H1 (cell line): ENCODE measurements at regions not wholly inside any gene's neighbourhood (a gene's known extent, or its start where the extent isn't known, plus 50 kb on each side); places are given as distances from the start of the nearest gene placed in this dataset.

Experiments used
- CTCF ChIA-PET: fragments of 300-600 bp; sonication (Branson Sonifier 250); formaldehyde crosslinking; loops from one replicate; lab custom pipeline; 2021; ENCODE audit not compliant: partially characterized antibody; lab: Charles Lee
- POLR2A ChIA-PET: fragments of 300-600 bp; sonication (Branson Sonifier 250); formaldehyde crosslinking; loops from one replicate; lab custom pipeline; 2021; ENCODE audit warnings: inconsistent platforms; ENCODE audit not compliant: partially characterized antibody; lab: Charles Lee
- DNase-seq, 2 experiments: peaks; one replicate each; pipeline versions ENCODE4 v3.0.0 to v3.0.0-alpha.2; 2010 to 2022; ENCODE audit warnings: low spot score in 2 of 2, low read depth in 1 of 2, mixed read lengths in 1 of 2
- FAIRE-seq: peaks from 2 replicates; lab custom pipeline; 2011; peaks lifted over from hg19 to GRCh38; lab: Jason Lieb, UNC
- H2AFZ ChIP-seq: 2 replicates; pipeline ENCODE4 v1.8.1; 2012; ENCODE audit warnings: low read length, inconsistent platforms
- H2AK5ac ChIP-seq: 2 replicates; pipeline ENCODE4 v1.6.1; 2013; ENCODE audit warnings: low read depth, low read length
- H2BK120ac ChIP-seq: replicated peaks from 2 replicates; pipeline ENCODE3; 2013; ENCODE audit warnings: low read depth, low read length, inconsistent platforms
- H2BK12ac ChIP-seq: 2 replicates; pipeline ENCODE4 v1.6.1; 2013; ENCODE audit warnings: low read depth, low read length
- H2BK15ac ChIP-seq: 2 replicates; pipeline ENCODE4 v1.6.1; 2013; ENCODE audit warnings: low read length
- H2BK20ac ChIP-seq: 2 replicates; pipeline ENCODE4 v1.6.1; 2013; ENCODE audit warnings: low read length
- H2BK5ac ChIP-seq: 2 replicates; pipeline ENCODE4 v1.6.1; 2013; ENCODE audit warnings: low read depth, low read length
- H3K14ac ChIP-seq: 2 replicates; pipeline ENCODE4 v1.6.1; 2013; ENCODE audit warnings: inconsistent platforms; ENCODE audit not compliant: insufficient read length
- H3K18ac ChIP-seq: 2 replicates; pipeline ENCODE4 v1.6.1; 2013; ENCODE audit warnings: low read length; ENCODE audit errors: extremely low read depth
- H3K23ac ChIP-seq: 2 replicates; pipeline ENCODE4 v1.6.1; 2013; ENCODE audit warnings: inconsistent platforms; ENCODE audit not compliant: insufficient read length
- H3K23me2 ChIP-seq: 2 replicates; pipeline ENCODE4 v1.6.1; 2013; ENCODE audit warnings: low read depth, low read length
- H3K27ac ChIP-seq: 2 replicates; pipeline ENCODE4 v1.6.1; 2011; ENCODE audit warnings: low read depth, low read length, inconsistent platforms
- H3K27me3 ChIP-seq, 4 experiments: replicated peaks in 1 of 4; 1 replicate in 1 of 4; 2 replicates in 3 of 4; pipeline versions ENCODE4 v1.6.1 to v1.8.1; 2011 to 2013; ENCODE audit warnings: low read length in 3 of 4, mild to moderate bottlenecking in 3 of 4, inconsistent platforms in 2 of 4, mixed read lengths in 2 of 4, moderate library complexity in 1 of 4; ENCODE audit not compliant: control insufficient read depth in 3 of 4, insufficient read depth in 3 of 4; ENCODE audit errors: extremely low read depth in 1 of 4
- H3K36me3 ChIP-seq, 4 experiments: 2 replicates each; pipeline versions ENCODE4 v1.6.1 to v1.8.1; 2011 to 2013; ENCODE audit warnings: mild to moderate bottlenecking in 4 of 4, low read length in 3 of 4, moderate library complexity in 2 of 4, control low read depth in 1 of 4, inconsistent platforms in 1 of 4; ENCODE audit not compliant: insufficient read depth in 4 of 4, control insufficient read depth in 2 of 4
- H3K4ac ChIP-seq: replicated peaks from 2 replicates; pipeline ENCODE3; 2013; ENCODE audit warnings: low read length, low read depth, mixed read lengths, inconsistent platforms; ENCODE audit not compliant: insufficient read length
- H3K4me1 ChIP-seq, 4 experiments: replicated peaks in 1 of 4; 1 replicate in 1 of 4; 2 replicates in 3 of 4; pipeline versions ENCODE4 v1.6.1 to v1.8.1; 2011 to 2013; ENCODE audit warnings: low read length in 3 of 4, inconsistent platforms in 2 of 4, mixed read lengths in 1 of 4; ENCODE audit not compliant: insufficient read depth in 4 of 4, control insufficient read depth in 3 of 4
- H3K4me2 ChIP-seq, 2 experiments: 2 replicates each; pipeline versions ENCODE4 v1.6.1 to v1.8.1; 2011 to 2013; ENCODE audit warnings: low read depth in 2 of 2, low read length in 2 of 2, control low read depth in 1 of 2, inconsistent platforms in 1 of 2, mild to moderate bottlenecking in 1 of 2; ENCODE audit not compliant: insufficient read depth in 1 of 2
- H3K4me3 ChIP-seq, 4 experiments: fragments of 200-600, 300-600 bp in 1 of 4; sonication (generic), shearing (Covaris generic), sonication (Bioruptor Twin) in 1 of 4; 2 replicates each; pipeline versions ENCODE4 v1.5.1 to v1.8.1; 2011 to 2016; ENCODE audit warnings: low read length in 4 of 4, low read depth in 3 of 4, control low read depth in 2 of 4, inconsistent platforms in 2 of 4, mild to moderate bottlenecking in 2 of 4, mixed read lengths in 1 of 4, moderate library complexity in 1 of 4; ENCODE audit not compliant: insufficient read depth in 2 of 4; ENCODE audit errors: extremely low read depth in 1 of 4
- H3K56ac ChIP-seq: replicated peaks from 2 replicates; pipeline ENCODE3; 2013; ENCODE audit warnings: low read depth, mild to moderate bottlenecking, mixed read lengths, low read length, inconsistent platforms; ENCODE audit not compliant: insufficient read length
- H3K79me1 ChIP-seq: 2 replicates; pipeline ENCODE4 v1.6.1; 2013; ENCODE audit warnings: low read depth, low read length, control low read depth
- H3K79me2 ChIP-seq, 2 experiments: 2 replicates each; pipeline versions ENCODE4 v1.6.1 to v1.8.1; 2012 to 2013; ENCODE audit warnings: low read length in 2 of 2, mild to moderate bottlenecking in 2 of 2, inconsistent platforms in 1 of 2; ENCODE audit not compliant: insufficient read depth in 2 of 2, control insufficient read depth in 1 of 2
- H3K9ac ChIP-seq, 4 experiments: replicated peaks in 1 of 4; 1 replicate in 1 of 4; 2 replicates in 3 of 4; pipeline versions ENCODE4 v1.6.1 to v1.8.1; 2011 to 2013; ENCODE audit warnings: low read depth in 3 of 4, low read length in 3 of 4, control low read depth in 2 of 4, mild to moderate bottlenecking in 2 of 4, moderate library complexity in 2 of 4, inconsistent platforms in 1 of 4; ENCODE audit errors: extremely low read depth in 1 of 4
- H3K9me3 ChIP-seq, 2 experiments: 2 replicates each; pipeline versions ENCODE4 v1.6.1 to v1.8.1; 2012 to 2013; ENCODE audit warnings: mild to moderate bottlenecking in 2 of 2, moderate library complexity in 2 of 2, control low read depth in 1 of 2, inconsistent platforms in 1 of 2, low read depth in 1 of 2, low read length in 1 of 2, mixed read lengths in 1 of 2; ENCODE audit not compliant: insufficient read depth in 2 of 2
- H4K20me1 ChIP-seq, 2 experiments: replicated peaks in 1 of 2; 2 replicates each; pipeline versions ENCODE3 to v1.8.1; 2011 to 2013; ENCODE audit warnings: inconsistent platforms in 2 of 2, low read length in 2 of 2, mild to moderate bottlenecking in 1 of 2; ENCODE audit not compliant: insufficient read depth in 2 of 2, control insufficient read depth in 1 of 2
- H4K5ac ChIP-seq: 2 replicates; pipeline ENCODE4 v1.6.1; 2013; ENCODE audit warnings: low read length, low read depth, mixed read lengths, inconsistent platforms; ENCODE audit not compliant: insufficient read length
- H4K8ac ChIP-seq: 2 replicates; pipeline ENCODE4 v1.8.0; 2013; ENCODE audit warnings: mild to moderate bottlenecking, moderate library complexity, low read length, inconsistent platforms; ENCODE audit not compliant: insufficient read depth; ENCODE audit errors: extremely low read depth
- H4K91ac ChIP-seq: replicated peaks from 2 replicates; pipeline ENCODE3; 2013; ENCODE audit warnings: low read length, mixed read lengths, inconsistent platforms; ENCODE audit not compliant: insufficient read length
- EZH2 ChIP-seq: fragments of 200-600 bp; sonication (generic); IDR thresholded peaks from 2 replicates; pipeline ENCODE4 v1.7.1; 2012; ENCODE audit warnings: low read depth, mild to moderate bottlenecking, moderate library complexity, low read length, inconsistent platforms; ENCODE audit not compliant: severe bottlenecking
- GABPA ChIP-seq: IDR thresholded peaks from 2 replicates; pipeline ENCODE4 v1.6.1; 2011; ENCODE audit warnings: mild to moderate bottlenecking, low read length, moderate library complexity, borderline replicate concordance; ENCODE audit not compliant: insufficient read depth
- PHF8 ChIP-seq: fragments of 200-600 bp; sonication (generic); conservative IDR thresholded peaks from 2 replicates; pipeline ENCODE4 v1.7.1; 2012; ENCODE audit warnings: low read depth, mild to moderate bottlenecking, inconsistent platforms, low read length, moderate library complexity
- SRF ChIP-seq: IDR thresholded peaks from 2 replicates; pipeline ENCODE4 v1.6.1; 2011; ENCODE audit warnings: mild to moderate bottlenecking, low read depth, low read length, moderate library complexity
- WGBS, 2 experiments: shearing (Covaris generic) in 1 of 2; methylation state at CpG; one replicate each; pipeline versions ENCODE4 v1.1.6 to v1.1.7; 2013 to 2015; ENCODE audit warnings: low lambda C conversion rate in 2 of 2, mixed read lengths in 2 of 2, inconsistent platforms in 1 of 2, low coverage in 1 of 2, missing lambda C conversion rate in 1 of 2; ENCODE audit not compliant: insufficient replicate concordance in 2 of 2, insufficient coverage in 1 of 2, insufficient read length in 1 of 2; ENCODE audit errors: extremely low coverage in 1 of 2, missing lambda C conversion rate in 1 of 2; 5-methylcytosine and 5-hydroxymethylcytosine counted together
- TF ChIP-seq, protein P1 (sequence below): IDR thresholded peaks from 2 replicates; pipeline ENCODE4 v1.6.1; 2011; ENCODE audit warnings: low read length, improper control_type of control experiment
- TF ChIP-seq, protein P2 (sequence below), 3 experiments: IDR thresholded peaks; 1 replicate in 2 of 3; 2 replicates in 1 of 3; pipeline versions ENCODE4 v1.5.1 to v1.6.1; 2011; ENCODE audit warnings: low read length in 3 of 3, mild to moderate bottlenecking in 3 of 3, inconsistent platforms in 2 of 3, low read depth in 1 of 3, moderate library complexity in 1 of 3; ENCODE audit not compliant: insufficient read depth in 1 of 3; ENCODE audit errors: control extremely low read depth in 1 of 3

DNA sequence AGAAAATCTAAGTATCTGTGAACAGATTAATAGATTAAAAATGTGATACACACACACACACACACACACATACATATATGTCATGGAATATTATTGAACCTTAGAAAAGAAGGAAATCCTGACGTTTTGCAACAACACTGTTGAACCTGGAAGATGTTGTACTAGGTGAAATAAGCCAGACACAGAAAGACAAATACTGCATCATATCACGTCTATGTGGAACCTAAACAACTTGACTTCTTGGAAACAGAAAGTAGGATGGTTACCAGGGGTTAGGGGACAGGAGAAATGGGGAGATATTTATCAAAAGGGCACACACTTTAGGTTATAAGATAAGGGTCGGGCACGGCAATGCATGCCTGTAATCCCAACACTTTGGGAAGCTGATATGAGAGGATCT lies 698.4 kb upstream of the ID2 start:
- H4K5ac ChIP-seq: no peak overlapping the region
- no peak overlapping the region for H2BK12ac ChIP-seq
- H3K79me2 ChIP-seq: no peaks in the 10 kb centered on the region
- CTCF ChIA-PET: no interaction called here
- no peak overlapping the region for H2BK120ac ChIP-seq
- no peak overlapping the region for H4K8ac ChIP-seq
- no peaks in the 10 kb centered on the region for H3K27me3 ChIP-seq
- H3K14ac ChIP-seq: no peak overlapping the region
- POLR2A ChIA-PET: no interaction called here
- no peaks in the 10 kb centered on the region for H4K20me1 ChIP-seq
- no peak overlapping the region for H4K91ac ChIP-seq
- H3K36me3 ChIP-seq: no peaks in the 10 kb centered on the region
- no peak overlapping the region for H2AFZ ChIP-seq
- H3K27ac ChIP-seq: no peak overlapping the region
- no peak overlapping the region for H2BK5ac ChIP-seq
- WGBS, 2 experiments: 87% methylated on average over 4 of the region's 4 CpGs; no CpG with 5 or more reads in 1 of the 2 experiments
- TF ChIP-seq GABPA: no peak
- no peak for TF ChIP-seq EZH2
- TF ChIP-seq, protein P1, sequence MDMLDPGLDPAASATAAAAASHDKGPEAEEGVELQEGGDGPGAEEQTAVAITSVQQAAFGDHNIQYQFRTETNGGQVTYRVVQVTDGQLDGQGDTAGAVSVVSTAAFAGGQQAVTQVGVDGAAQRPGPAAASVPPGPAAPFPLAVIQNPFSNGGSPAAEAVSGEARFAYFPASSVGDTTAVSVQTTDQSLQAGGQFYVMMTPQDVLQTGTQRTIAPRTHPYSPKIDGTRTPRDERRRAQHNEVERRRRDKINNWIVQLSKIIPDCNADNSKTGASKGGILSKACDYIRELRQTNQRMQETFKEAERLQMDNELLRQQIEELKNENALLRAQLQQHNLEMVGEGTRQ: no peak
- TF ChIP-seq SRF: no peak
- TF ChIP-seq PHF8: no peak
- TF ChIP-seq, protein P2, sequence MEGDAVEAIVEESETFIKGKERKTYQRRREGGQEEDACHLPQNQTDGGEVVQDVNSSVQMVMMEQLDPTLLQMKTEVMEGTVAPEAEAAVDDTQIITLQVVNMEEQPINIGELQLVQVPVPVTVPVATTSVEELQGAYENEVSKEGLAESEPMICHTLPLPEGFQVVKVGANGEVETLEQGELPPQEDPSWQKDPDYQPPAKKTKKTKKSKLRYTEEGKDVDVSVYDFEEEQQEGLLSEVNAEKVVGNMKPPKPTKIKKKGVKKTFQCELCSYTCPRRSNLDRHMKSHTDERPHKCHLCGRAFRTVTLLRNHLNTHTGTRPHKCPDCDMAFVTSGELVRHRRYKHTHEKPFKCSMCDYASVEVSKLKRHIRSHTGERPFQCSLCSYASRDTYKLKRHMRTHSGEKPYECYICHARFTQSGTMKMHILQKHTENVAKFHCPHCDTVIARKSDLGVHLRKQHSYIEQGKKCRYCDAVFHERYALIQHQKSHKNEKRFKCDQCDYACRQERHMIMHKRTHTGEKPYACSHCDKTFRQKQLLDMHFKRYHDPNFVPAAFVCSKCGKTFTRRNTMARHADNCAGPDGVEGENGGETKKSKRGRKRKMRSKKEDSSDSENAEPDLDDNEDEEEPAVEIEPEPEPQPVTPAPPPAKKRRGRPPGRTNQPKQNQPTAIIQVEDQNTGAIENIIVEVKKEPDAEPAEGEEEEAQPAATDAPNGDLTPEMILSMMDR (IDR thresholded peaks at IDR 0.05; ENCODE audit: control extremely low read depth in 1 of 3, insufficient read depth in 1 of 3, low read depth in 1 of 3, low read length in 3 of 3): no peak
- no peak overlapping the region for H3K56ac ChIP-seq
- H3K4me2 ChIP-seq: no peak overlapping the region
- no peak overlapping the region for H3K4ac ChIP-seq
- H3K79me1 ChIP-seq: no peaks in the 10 kb centered on the region
- H2AK5ac ChIP-seq: no peak overlapping the region
- no peak for DNase-seq
- H3K18ac ChIP-seq: no peak overlapping the region
- H2BK15ac ChIP-seq: no peak overlapping the region
- no peaks in the 10 kb centered on the region for H3K4me1 ChIP-seq
- no peak overlapping the region for H3K4me3 ChIP-seq
- no peaks in the 10 kb centered on the region for H3K9me3 ChIP-seq
- H3K23ac ChIP-seq: no peak overlapping the region
- no peak overlapping the region for H3K9ac ChIP-seq
- no peak overlapping the region for H2BK20ac ChIP-seq
- FAIRE-seq: no peak
- no peaks in the 10 kb centered on the region for H3K23me2 ChIP-seq
